ENCODE measurements at regions not wholly inside any gene's neighbourhood (a gene's known extent, or its start where the extent isn't known, plus 50 kb on each side); places are given as distances from the start of the nearest gene placed in this dataset.

- Histone ChIP-seq H3K36me3 (ENCODE audit: insufficient read depth, low read length) (no peaks in the 10 kb centered on the region), H3F3A (ENCODE audit: low read depth) (no peaks in the 10 kb centered on the region), H3K79me2 (ENCODE audit: insufficient read depth, low read length) (no peaks in the 10 kb centered on the region), H2AFZ (ENCODE audit: low read length) (no peak overlapping the region), H3K4me1 (ENCODE audit: insufficient read depth, low read length, poor library complexity, severe bottlenecking) (no peaks in the 10 kb centered on the region), H3K4me2 (ENCODE audit: low read depth, low read length, poor library complexity, severe bottlenecking) (no peak overlapping the region), H3K9me3 (ENCODE audit: insufficient read depth, low read depth, low read length) (no peaks in the 10 kb centered on the region), H3K9ac (ENCODE audit: low read depth, low read length, poor library complexity, severe bottlenecking) (no peak overlapping the region), H3K9me2 (replicated peaks; ENCODE audit: low read depth, low read length) (no peaks in the 10 kb centered on the region), H3K27me3 (ENCODE audit: insufficient read depth, low read length, poor library complexity, severe bottlenecking) (no peaks in the 10 kb centered on the region), H4K20me1 (ENCODE audit: insufficient read depth, low read length, poor library complexity, severe bottlenecking) (no peaks in the 10 kb centered on the region), H3K4me3 (ENCODE audit: low read length, poor library complexity, severe bottlenecking) (no peak overlapping the region)
- TF ChIP-seq CTCF (conservative IDR thresholded peaks at IDR 0.05; ENCODE audit: low read length): no peak
- no peak for TF ChIP-seq EZH2phosphoT487 (IDR thresholded peaks at IDR 0.05; ENCODE audit: borderline replicate concordance)
Observed at GRCh38 chr17:45690625-45691275, 93.4 kb upstream of the CRHR1 start.

- Histone ChIP-seq H3K27me3 (ENCODE audit: insufficient read depth, low read length, poor library complexity, severe bottlenecking) (no peaks in the 10 kb centered on the region), H3K36me3 (ENCODE audit: insufficient read depth, low read length) (no peaks in the 10 kb centered on the region), H3K4me3 (ENCODE audit: low read length, poor library complexity, severe bottlenecking) (no peak overlapping the region), H2AFZ (ENCODE audit: low read length) (no peak overlapping the region), H3F3A (ENCODE audit: low read depth) (no peaks in the 10 kb centered on the region), H3K79me2 (ENCODE audit: insufficient read depth, low read length) (no peaks in the 10 kb centered on the region), H3K9me2 (replicated peaks; ENCODE audit: low read depth, low read length) (no peaks in the 10 kb centered on the region), H4K20me1 (ENCODE audit: insufficient read depth, low read length, poor library complexity, severe bottlenecking) (no peaks in the 10 kb centered on the region), H3K9ac (ENCODE audit: low read depth, low read length, poor library complexity, severe bottlenecking) (no peak overlapping the region), H3K4me2 (ENCODE audit: low read depth, low read length, poor library complexity, severe bottlenecking) (no peak overlapping the region), H3K9me3 (ENCODE audit: insufficient read depth, low read depth, low read length) (no peaks in the 10 kb centered on the region), H3K4me1 (ENCODE audit: insufficient read depth, low read length, poor library complexity, severe bottlenecking) (no peaks in the 10 kb centered on the region)
- TF ChIP-seq EZH2phosphoT487 (IDR thresholded peaks at IDR 0.05; ENCODE audit: borderline replicate concordance): no peak
- TF ChIP-seq CTCF (conservative IDR thresholded peaks at IDR 0.05; ENCODE audit: low read length): no peak
Observed at GRCh38 chr17:45692661-45693060, 91.5 kb upstream of the CRHR1 start.

- Histone ChIP-seq H3K9me2 (replicated peaks; ENCODE audit: low read depth, low read length) (no peaks in the 10 kb centered on the region), H3K9ac (ENCODE audit: low read depth, low read length, poor library complexity, severe bottlenecking) (no peak overlapping the region), H3K4me3 (ENCODE audit: low read length, poor library complexity, severe bottlenecking) (no peak overlapping the region), H3K27me3 (ENCODE audit: insufficient read depth, low read length, poor library complexity, severe bottlenecking) (no peaks in the 10 kb centered on the region), H3K4me1 (ENCODE audit: insufficient read depth, low read length, poor library complexity, severe bottlenecking) (no peaks in the 10 kb centered on the region), H3K36me3 (ENCODE audit: insufficient read depth, low read length) (no peaks in the 10 kb centered on the region), H3K79me2 (ENCODE audit: insufficient read depth, low read length) (no peaks in the 10 kb centered on the region), H3K4me2 (ENCODE audit: low read depth, low read length, poor library complexity, severe bottlenecking) (no peak overlapping the region), H3K9me3 (ENCODE audit: insufficient read depth, low read depth, low read length) (no peaks in the 10 kb centered on the region), H4K20me1 (ENCODE audit: insufficient read depth, low read length, poor library complexity, severe bottlenecking) (no peaks in the 10 kb centered on the region), H2AFZ (ENCODE audit: low read length) (no peak overlapping the region), H3F3A (ENCODE audit: low read depth) (no peaks in the 10 kb centered on the region)
- TF ChIP-seq EZH2phosphoT487 (IDR thresholded peaks at IDR 0.05; ENCODE audit: borderline replicate concordance) (no peak), CTCF (conservative IDR thresholded peaks at IDR 0.05; ENCODE audit: low read length) (no peak)
Observed at GRCh38 chr17:45693792-45694191, 90.3 kb upstream of the CRHR1 start.

Data from Loucy (cell line).